ENCODE measurements at regions not wholly inside any gene's neighbourhood (a gene's known extent, or its start where the extent isn't known, plus 50 kb on each side); places are given as distances from the start of the nearest gene placed in this dataset.
"Not testable (repeated sequence)": the region's sequence is repeated elsewhere in the genome, so short reads cannot be mapped to it uniquely, and the experiment has no call there.

- DNase-seq: no peak
These were observed 59.2 kb upstream of the ADGRB3 start for GRCh38 chr6:68575765-68576439.

DNA sequence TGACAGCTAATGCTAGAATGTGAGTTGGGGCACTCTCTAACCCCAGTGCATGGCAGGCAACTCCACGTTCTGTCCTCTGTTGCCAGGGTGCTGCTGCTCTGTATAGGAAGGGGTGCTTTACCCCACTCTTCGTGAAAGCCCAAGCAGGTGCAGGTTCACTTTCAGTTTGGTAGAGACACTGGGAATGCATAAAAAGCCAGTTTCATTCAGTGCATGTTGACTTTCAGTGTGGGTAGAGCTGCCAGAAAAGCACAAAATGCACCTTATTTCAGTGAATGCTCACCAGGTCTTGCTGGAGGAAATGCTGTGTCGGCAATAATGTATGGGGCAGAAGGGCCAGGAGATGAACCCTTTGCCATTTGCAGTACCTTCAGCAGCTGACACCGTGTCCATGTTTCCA is 62.1 kb upstream of the ADGRB3 start:
- no peak for DNase-seq

DNA sequence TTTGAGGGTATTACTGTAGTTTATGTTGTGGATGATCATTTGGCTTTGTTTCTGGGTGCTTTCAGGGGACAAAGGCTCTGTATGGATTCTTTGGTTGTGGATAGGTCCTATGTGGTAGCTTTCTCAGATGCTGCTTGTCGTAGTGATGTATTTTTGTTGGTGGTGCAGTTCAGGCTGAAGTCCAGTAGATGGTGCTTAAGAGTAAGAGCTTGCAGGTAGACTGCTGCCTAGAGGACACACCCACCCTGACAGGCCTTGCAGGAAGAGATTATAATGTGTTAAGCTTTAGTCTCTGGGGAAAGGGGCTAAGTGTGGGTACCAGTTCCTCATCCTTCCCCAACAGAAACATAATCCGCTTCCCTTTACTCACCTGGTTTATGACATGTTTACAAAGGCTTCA is 62.6 kb upstream of the ADGRB3 start:
- peak; percentile 14 for DNase-seq

- DNase-seq: no peak
These were observed 75.4 kb upstream of the ADGRB3 start for GRCh38 chr6:68559716-68560115.

DNA sequence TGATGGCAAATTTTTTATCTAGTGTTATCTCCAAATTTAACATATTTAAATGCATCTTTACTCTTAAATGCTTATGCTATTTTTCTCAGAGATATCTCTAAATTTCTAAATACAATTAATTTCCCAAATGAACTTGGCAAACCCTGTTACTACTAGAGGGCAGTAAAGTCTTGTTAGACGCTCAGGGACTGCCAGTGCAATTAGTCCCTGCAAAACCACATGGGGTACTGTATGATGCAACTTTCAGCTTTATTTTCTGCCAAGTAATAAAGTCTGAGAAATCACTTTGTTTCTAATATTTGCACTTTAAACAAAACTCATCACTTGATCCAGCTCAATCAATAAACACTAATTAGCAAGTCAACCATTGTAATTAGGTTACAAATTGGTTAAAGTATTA is 76.0 kb upstream of the ADGRB3 start:
- no peak for DNase-seq

GRCh38 chr6:68546620-68547019 is 88.5 kb upstream of the ADGRB3 start:
- DNase-seq: no peak

GRCh38 chr6:68544450-68544849 is 90.6 kb upstream of the ADGRB3 start:
- DNase-seq: no peak

DNA sequence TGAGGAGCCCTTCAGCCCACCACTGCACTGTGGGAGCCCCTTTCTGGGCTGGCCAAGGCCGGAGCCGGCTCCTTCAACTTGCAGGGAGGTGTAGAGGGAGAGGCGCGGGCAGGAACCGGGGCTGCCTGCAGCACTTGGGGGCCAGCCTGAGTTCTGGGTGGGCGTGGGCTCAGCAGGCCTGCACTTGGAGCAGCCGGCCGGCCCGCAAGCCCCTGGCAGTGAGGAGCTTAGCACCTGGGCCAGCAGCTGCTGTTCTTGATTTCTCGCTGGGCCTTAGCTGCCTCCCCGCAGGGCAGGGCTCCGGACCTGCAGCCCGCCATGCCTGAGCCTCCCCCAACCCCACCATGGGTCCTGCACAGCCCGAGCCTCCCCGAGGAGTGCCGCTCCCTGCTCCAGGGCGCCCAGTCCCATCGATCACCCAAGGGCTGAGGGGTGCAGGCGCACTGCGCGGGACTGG is 101.7 kb upstream of the ADGRB3 start:
- no peak for DNase-seq

DNA sequence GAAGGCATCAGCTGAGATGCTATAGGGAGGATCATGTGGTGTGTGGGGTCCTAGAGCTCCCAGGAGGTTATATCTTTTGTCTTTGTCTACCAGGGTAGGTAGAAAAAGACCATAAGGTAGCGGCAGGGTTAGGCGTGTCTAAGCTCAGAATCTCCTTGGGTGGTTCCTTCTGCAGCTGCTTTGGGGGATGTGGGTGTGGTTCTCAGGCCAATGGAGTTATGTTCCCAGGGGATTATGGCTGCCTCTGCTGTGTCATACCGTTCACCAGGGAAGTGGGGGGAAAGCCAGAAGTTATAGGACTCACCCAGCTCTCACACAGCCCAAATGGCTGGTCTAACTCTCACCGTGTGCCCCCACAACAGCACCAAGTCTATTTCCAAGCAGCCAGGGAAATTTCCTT is 107.4 kb upstream of the ADGRB3 start:
- DNase-seq: no peak

DNA sequence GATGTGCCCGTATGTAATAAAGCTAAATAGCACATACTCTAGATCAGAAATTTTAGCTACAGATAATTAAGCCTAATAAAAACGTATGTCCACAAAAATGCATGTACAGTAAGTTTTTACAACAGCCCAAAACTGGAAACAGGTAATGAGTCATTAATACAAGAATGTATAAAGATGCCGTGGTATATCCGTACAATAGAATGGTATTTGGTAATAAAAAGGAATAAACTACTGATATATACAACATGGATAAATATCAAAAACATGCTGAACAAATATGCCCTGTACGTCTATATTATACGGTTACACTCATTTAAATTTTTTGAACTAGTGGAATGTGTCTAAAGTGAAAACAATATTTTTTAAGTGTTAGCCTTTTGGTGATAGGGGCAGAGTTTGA is 128.2 kb upstream of the ADGRB3 start:
- no peak for DNase-seq

- DNase-seq: no peak
These were observed 132.1 kb upstream of the ADGRB3 start for GRCh38 chr6:68502946-68503345.

DNA sequence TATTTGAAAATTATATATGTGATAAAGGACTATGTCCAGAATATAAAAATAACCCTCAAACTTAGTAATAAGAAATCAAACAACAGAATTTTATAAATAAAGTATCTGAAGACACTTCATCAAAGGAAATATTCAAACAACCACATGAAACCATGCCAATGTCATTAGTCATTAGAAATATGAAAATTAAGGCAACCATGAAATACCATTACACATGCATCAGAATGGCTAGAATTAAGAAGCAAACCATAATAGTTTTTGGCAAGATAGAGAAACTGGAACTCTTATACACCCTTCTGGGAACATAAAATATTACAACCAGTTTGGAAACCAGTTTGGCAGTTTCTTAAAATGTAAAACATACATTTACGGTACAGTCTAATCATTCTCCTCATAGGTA is 137.2 kb upstream of the ADGRB3 start:
- DNase-seq: no peak

DNA sequence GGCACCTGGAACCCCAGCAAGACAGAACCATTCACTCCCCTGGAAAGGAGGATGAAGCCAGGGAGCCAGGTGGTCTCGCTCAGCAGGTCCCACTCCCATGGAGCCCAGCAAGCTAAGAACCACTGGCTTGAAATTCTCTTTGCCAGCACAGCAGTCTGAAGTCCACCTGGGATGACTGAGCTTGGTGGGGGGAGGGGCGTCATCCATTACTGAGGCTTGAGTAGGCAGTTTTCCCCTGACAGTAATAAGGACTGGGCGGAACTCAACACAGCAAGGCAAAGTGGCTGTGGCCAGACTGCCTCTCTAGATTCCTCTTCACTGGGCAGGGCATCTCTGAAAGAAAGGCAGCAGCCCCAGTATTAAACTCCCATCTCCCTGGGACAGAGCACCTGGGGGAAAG is 140.2 kb upstream of the ADGRB3 start:
- DNase-seq: not testable (repeated sequence)

- no peak for DNase-seq
These were observed 158.5 kb upstream of the ADGRB3 start for GRCh38 chr6:68476611-68477010.

DNA sequence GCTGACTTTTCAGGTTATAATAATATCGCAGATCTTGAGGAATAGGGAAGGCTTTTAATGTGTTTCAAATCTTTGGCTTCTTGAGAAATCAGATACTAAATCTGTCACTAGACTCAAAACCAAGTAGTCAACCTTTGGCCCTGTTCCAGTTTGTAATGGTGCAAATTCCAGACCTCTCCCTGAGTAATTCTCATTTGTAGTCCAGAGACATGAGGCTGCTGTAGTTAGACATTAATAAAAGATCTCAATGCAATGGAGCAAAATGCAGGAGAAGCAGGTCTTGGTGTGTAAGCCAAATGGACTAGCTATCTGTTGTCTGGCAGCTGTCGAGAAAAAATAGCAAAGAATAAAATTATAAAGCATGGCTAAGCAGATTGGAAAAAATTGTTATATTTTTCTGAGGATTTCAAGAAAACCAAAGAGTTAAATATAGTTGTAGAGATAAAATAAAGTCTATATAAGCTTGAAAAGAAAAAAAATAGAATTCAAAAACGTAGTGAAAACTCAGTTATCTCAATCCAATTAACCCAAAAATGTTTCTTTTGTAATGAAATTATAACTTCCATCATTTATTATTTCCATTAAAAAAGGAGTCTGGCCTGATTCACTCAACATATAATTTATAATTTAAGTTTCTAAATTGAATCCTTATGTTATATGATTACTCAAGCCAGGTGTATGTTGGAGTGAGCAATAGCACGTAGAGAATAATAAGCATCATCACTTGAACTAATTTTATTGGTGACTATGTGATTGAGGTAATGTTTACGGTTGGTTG is 161.5 kb upstream of the ADGRB3 start:
- DNase-seq: no peak

- no peak for DNase-seq
These were observed 166.7 kb upstream of the ADGRB3 start for GRCh38 chr6:68468244-68468884.

GRCh38 chr6:68458447-68458846 is 176.6 kb upstream of the ADGRB3 start:
- DNase-seq: no peak

DNA sequence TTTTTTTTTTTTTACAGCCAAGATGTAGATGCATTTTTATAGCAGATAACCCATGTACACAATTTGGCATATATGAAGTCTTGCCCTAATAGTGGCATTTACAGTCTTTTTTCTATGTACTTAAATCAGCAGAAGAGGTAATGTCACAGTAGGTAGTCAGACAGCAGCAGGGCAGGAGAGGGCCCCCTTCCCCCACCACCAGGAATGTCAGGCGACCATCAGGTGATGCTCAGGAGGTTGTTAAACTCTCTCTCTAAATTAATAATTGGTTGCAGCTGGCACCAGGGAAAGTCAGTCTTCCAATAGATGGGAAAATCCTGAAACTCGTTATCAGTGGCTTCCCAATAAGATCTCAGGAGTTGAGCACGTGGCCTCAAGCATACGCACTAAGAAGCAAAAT is 188.0 kb upstream of the ADGRB3 start:
- DNase-seq: no peak

GRCh38 chr6:68445926-68446325 is 189.2 kb upstream of the ADGRB3 start:
- DNase-seq: no peak

DNA sequence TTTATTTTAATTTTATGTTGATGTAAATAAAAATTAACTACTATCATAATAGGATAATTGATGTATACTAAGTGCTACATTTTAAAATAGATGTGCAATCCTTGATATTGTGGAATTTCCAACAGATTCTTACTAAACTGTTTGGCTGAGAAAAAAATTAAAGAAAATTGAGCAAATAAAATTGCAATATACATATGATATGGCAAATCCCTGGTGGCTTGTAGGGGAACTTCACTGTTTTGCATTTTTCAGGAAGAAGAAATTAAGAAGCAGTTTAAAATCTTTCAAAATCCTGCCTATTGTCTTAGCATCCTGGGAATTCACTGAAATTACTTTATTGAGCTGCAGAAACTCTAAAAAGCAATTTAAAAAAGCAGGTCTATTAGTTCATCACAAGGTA is 191.4 kb upstream of the ADGRB3 start:
- DNase-seq: no peak

DNA sequence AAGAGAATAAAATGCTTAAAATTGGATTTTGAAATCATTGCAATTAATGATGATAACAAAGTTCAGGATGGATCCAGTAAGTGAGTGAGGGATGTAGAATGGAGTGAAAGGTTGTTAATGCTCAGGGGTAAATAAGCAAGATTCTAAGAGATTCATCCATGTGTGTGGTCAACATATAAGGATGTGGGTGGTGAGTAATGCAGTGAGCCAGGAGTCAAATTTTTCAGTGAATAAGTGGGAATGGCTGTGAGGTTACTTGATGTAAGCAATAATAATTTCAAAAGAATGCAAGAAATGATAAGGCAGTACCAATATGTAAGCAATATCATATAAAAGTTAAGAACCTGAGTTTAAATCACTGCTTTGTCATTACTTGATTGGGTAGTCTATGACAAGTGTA is 207.5 kb upstream of the ADGRB3 start:
- no peak for DNase-seq

GRCh38 chr6:68410021-68410420 is 225.1 kb upstream of the ADGRB3 start:
- DNase-seq: no peak

GRCh38 chr6:68400396-68400795 is 234.7 kb upstream of the ADGRB3 start:
- DNase-seq: no peak

- no peak for DNase-seq
These were observed 243.1 kb upstream of the ADGRB3 start for GRCh38 chr6:68391953-68392352.
